IPS DF 4.7 (cell line): ENCODE measurements at regions not wholly inside any gene's neighbourhood (a gene's known extent, or its start where the extent isn't known, plus 50 kb on each side); places are given as distances from the start of the nearest gene placed in this dataset.
"Not testable (repeated sequence)": the region's sequence is repeated elsewhere in the genome, so short reads cannot be mapped to it uniquely, and the experiment has no call there.

Experiments
- DNase-seq: peaks from one replicate; pipeline ENCODE4 v3.0.0-alpha.2; 2013; ENCODE audit warnings: low spot score; ENCODE audit errors: extremely low read depth

- DNase-seq = not testable (repeated sequence)
Measured at GRCh38 chr5:82714732-82715131, 362.5 kb downstream of the TMEM167A start.

- DNase-seq = no peak
Measured at GRCh38 chr5:82713811-82714210, 363.4 kb downstream of the TMEM167A start.

- DNase-seq = no peak
Measured at GRCh38 chr5:82707741-82708140, 369.5 kb downstream of the TMEM167A start.

- no peak for DNase-seq
Measured at GRCh38 chr5:82704381-82704780, 372.8 kb downstream of the TMEM167A start.

DNA sequence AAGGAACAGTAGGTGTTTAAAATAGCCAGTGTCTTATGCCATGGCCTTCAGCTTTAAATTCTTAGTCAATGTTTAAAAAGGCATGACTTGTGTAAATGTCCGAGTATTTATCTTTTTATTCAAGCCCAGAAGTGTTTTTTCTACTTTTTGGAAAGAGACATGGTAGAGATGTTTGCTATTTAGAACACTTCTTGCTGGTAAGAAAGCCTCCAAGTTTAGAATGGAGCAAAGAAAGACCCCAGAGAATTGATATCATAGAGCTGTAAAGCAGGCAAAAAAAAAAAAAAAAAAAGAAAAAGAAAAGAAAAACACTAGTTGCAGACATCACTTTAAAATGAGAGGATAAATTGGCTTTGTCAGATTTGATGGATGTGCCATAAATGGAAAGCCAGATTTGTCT is 375.1 kb downstream of the TMEM167A start:
- DNase-seq = no peak

DNA sequence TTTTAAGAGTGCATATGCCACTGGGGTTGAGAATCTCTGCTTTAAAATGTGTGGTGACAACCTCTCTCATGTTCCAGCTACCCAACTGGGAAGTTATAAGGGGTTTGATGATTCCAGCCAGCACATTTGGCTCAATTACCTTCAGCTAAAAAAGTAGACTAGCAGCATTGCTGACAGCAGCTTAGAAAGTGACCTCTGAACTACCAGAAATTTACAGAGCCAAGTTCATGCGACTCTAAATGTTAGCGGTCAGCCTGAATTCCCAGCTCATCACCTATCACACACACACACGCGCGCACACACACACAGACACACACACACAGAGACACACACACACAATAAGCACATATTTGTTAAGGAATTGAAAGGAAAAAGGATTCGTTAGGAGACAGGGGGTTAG is 377.5 kb downstream of the TMEM167A start:
- no peak for DNase-seq

GRCh38 chr5:82698026-82698425 is 379.2 kb downstream of the TMEM167A start:
- no peak for DNase-seq

- DNase-seq = no peak
Measured at GRCh38 chr5:82694711-82695285, 382.4 kb downstream of the TMEM167A start.

GRCh38 chr5:82692826-82693225 is 384.4 kb downstream of the TMEM167A start:
- DNase-seq = no peak

- DNase-seq = no peak
Measured at GRCh38 chr5:82684659-82685058, 392.5 kb downstream of the TMEM167A start.

DNA sequence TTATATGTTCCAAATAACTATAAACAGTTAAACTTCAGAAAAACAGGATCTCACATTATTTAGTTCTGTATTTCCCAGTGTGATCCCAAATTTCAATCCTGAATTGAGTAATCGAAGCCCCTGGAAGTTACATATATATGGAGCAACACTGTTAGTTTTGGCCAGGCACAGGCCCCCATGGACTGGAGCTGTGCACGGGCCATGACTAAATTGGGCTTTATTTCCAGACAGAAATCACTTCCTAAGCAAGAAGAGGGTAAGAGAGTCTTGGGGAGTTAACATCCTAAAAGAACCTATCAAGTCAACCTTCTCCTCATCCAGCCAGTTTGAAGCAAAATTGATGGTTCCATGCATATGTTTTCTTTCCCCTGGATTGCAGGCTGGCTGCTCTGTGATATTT is 393.0 kb downstream of the TMEM167A start:
- DNase-seq = no peak

DNA sequence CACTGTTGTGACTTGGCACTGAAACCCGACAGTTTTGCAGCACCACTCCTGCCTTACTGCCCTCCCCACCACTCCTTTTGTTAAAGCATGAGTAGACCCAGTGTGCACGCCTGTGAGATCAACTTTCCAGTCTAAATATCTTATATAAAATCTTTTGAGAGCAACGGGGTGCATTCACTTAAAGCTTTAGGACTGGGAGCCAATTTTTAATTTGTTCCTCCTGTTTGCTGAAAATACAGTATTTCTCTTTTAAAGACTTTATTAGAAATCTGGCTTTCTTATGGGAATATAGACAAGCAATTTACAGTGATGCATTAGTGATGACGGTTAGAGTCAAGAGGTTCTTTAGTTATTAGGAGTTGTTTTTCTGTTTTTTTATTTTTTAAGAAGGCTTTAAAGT is 397.5 kb downstream of the TMEM167A start:
- DNase-seq = no peak

GRCh38 chr5:82676661-82677060 is 398.5 kb upstream of the RPS23 start:
- no peak for DNase-seq

- no peak for DNase-seq
Measured at GRCh38 chr5:82674671-82675070, 396.5 kb upstream of the RPS23 start.

GRCh38 chr5:82673057-82673809 is 395.1 kb upstream of the RPS23 start:
- no peak for DNase-seq

DNA sequence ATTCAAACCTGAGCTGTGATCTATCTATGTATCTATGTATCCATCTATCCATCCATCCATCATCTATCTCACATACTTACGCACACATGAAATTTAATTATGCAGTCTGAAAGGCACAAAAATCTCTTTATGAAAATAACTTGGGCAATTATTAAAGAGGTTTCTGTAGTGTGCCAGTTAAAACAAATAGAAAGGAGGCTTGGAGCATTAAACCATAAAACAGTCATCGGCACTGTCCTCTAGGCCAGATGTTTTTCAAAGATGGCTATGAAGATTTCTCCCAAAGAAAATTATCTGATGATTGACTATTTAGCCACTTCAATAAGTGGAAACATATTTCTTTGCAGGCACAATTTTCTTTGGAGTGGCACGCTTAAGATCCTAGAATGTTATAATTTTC is 392.5 kb upstream of the RPS23 start:
- no peak for DNase-seq

- no peak for DNase-seq
Measured at GRCh38 chr5:82669720-82670119, 391.6 kb upstream of the RPS23 start.

GRCh38 chr5:82666312-82666711 is 388.2 kb upstream of the RPS23 start:
- no peak for DNase-seq

- no peak for DNase-seq
Measured at GRCh38 chr5:82664732-82665131, 386.6 kb upstream of the RPS23 start.

DNA sequence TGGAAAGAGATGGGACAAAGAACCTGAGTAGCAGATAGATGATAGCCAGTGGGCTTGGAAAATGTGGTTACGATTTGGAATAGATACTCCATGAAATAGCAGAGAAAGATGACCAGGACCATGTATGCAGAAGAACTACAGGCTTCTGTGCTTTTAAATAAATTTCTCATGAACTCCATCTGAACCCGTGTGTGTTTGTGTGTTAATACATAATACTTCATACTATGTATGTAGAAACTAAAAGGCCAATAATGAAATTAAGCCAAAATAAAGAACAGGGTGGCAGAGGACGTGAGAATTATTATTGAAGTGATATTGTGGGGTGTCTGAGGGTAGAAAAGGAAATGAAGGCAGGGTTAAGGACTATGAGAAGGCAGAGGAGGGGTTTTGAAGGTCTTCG is 385.1 kb upstream of the RPS23 start:
- no peak for DNase-seq

DNA sequence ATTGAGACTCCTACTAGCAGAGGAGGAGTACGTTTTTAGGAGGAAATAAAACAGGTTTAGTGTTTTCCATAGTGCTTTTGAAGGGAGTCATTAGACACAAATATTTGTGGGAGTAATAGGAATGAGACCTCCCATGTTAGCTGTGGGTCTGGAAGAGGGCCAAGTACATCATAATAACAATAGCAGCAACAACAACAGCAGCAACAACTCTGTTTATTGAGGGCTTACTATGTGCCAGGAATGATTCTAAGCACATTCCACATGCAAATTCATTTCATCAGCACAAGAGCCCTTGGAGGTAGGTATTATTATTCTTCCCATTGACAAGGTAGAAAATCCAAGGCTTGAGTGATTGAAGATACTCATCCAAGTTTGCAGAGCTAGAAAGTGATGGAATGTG is 384.2 kb upstream of the RPS23 start:
- no peak for DNase-seq

DNA sequence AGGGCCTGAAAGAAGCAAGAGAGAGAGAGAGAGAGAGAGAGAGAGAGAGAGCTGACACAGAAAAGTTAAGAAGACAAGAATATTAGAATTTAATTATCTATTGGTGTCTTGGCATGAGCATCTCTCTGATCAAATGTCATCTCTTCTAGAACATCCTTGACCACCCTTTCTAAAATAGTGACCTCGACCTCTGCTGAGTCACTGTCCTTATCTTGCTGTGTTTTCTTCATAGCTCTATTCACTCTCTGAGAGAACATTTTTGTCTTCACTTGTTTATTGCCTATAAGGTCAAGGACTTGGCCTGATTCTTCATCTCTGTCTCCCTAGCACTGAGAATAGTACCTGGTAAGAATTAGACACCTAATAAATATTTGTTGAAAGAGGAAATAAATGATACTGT is 383.8 kb upstream of the RPS23 start:
- DNase-seq = no peak

- no peak for DNase-seq
Measured at GRCh38 chr5:82661462-82661861, 383.3 kb upstream of the RPS23 start.
